OCI-LY7 (cell line): ENCODE measurements at regions not wholly inside any gene's neighbourhood (a gene's known extent, or its start where the extent isn't known, plus 50 kb on each side); places are given as distances from the start of the nearest gene placed in this dataset.

Experiments used
- CTCF ChIP-seq: fragments of 200-600 bp; sonication (generic); conservative IDR thresholded peaks from 2 replicates; pipeline ENCODE4 v1.5.1; 2014; ENCODE audit warnings: mild to moderate bottlenecking, antibody characterized with exemption, low read length, moderate library complexity, mixed read lengths
- EZH2phosphoT487 ChIP-seq: fragments of 200-600 bp; sonication (generic); IDR thresholded peaks from 2 replicates; pipeline ENCODE4 v1.6.1; 2018; ENCODE audit warnings: low read depth, borderline replicate concordance, mild to moderate bottlenecking, mixed run types, antibody characterized with exemption, low read length, moderate library complexity, mixed read lengths

GRCh38 chr6:6461138-6461537 lies 127.4 kb upstream of the LY86 start:
- TF ChIP-seq CTCF (no peak), EZH2phosphoT487 (no peak)
